ENCODE measurements at regions not wholly inside any gene's neighbourhood (a gene's known extent, or its start where the extent isn't known, plus 50 kb on each side); places are given as distances from the start of the nearest gene placed in this dataset.
"Not testable (repeated sequence)": the region's sequence is repeated elsewhere in the genome, so short reads cannot be mapped to it uniquely, and the experiment has no call there.

DNA sequence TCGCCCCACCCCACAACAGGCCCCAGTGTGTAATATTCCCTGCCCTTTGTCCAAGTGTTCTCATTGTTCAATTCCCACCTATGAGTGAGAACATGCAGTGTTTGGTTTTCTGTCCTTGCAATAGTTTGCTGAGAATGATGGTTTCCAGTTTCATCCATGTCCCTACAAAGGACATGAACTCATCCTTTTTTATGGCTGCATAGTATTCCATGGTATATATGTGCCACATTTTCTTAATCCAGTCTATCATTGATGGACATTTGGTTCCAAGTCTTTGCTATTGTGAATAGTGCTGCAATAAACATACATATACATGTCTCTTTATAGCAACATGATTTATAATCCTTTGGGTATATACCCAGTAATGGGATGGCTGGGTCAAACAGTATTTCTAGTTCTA lies 132.7 kb downstream of the SNX10 start:
- ATAC-seq; H3K4me3 Mint-ChIP-seq; CTCF ChIA-PET; H3K4me1 Mint-ChIP-seq; H3K36me3 Mint-ChIP-seq; DNase-seq; H3K27ac Mint-ChIP-seq; H3K9me3 Mint-ChIP-seq (ENCODE audit: low read depth): not testable (repeated sequence)
- peaks cover 30% of the 10 kb centered on the region for H3K27me3 Mint-ChIP-seq

- CTCF ChIA-PET = no interaction called here
- Mint-ChIP-seq H3K36me3 (no peaks in the 10 kb centered on the region), H3K4me1 (no peaks in the 10 kb centered on the region), H3K9me3 (ENCODE audit: low read depth) (no peaks in the 10 kb centered on the region), H3K4me3 (no peak overlapping the region), H3K27ac (no peak overlapping the region), H3K27me3 (peaks cover 30% of the 10 kb centered on the region)
- ATAC-seq = no peak
- no peak for DNase-seq
These were observed 134.0 kb downstream of the SNX10 start for GRCh38 chr7:26425655-26426054.

DNA sequence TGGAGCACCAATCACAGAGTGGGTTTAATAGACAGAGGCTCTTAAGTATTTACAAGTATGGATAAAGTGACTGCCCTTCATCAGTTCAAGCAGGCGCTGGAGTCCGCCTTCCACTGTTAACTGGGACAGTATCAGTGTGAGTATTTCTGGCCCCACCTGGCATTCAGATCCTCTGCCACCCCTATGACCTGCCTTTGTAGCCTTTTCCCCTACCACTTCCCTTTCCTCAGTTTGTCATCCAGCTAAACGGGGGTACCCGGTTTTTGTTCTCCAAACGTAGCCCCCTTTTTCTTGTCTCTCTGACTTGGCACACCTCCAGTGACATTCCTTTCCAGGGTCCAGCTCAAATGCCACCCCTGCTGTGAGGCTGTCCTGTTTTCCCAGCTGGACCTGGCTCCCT lies 134.4 kb downstream of the SNX10 start:
- ATAC-seq (no peak), DNase-seq (no peak)
- Mint-ChIP-seq H3K4me3 (no peak overlapping the region), H3K27me3 (peaks cover 26% of the 10 kb centered on the region), H3K36me3 (no peaks in the 10 kb centered on the region), H3K4me1 (no peaks in the 10 kb centered on the region), H3K9me3 (ENCODE audit: low read depth) (no peaks in the 10 kb centered on the region), H3K27ac (no peak overlapping the region)
- CTCF ChIA-PET = no interaction called here

DNA sequence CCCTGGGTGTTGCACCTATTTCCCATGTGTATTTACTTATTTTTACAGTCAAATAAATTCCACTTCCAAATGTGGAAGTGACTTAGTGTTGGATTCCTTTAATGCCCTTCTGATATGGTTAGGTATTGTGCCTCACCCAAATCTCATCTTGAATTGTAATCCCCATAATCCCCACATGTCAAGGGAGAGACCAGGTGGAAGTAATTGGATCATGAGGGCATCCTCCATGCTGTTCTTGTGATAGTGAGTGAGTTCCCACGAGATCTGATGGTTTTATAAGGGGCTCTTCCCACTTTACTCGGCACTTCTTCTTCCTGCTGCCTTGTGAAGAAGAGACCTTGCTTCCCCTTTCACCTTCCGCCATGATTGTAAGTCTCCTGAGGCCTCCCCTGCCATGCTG lies 136.9 kb downstream of the SNX10 start:
- Mint-ChIP-seq H3K27ac (no peak overlapping the region), H3K4me1 (no peaks in the 10 kb centered on the region), H3K36me3 (no peaks in the 10 kb centered on the region), H3K27me3 (peaks cover 31% of the 10 kb centered on the region), H3K4me3 (no peak overlapping the region), H3K9me3 (ENCODE audit: low read depth) (no peaks in the 10 kb centered on the region)
- ATAC-seq (no peak), DNase-seq (no peak)
- CTCF ChIA-PET = no interaction called here

DNA sequence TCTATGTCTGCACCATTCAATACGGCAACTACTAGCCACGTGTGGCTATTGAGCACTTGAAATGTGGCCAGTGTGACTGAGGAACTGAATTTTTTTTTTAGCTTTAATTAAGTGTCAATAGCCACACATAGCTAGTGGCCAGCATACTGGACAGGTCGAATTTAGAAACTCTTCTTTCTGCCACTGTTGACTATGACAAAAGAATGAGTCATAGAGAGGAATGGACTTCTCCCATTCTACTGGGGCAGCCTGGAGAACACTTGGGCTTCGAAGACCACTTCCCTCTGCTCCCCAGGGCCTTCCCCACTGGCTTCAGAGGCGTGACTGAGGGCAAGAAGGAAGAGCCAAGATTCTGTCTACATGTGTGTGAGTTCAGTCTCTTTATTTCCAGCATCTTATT lies 137.5 kb downstream of the SNX10 start:
- Mint-ChIP-seq H3K4me3 (no peak overlapping the region), H3K27ac (no peak overlapping the region), H3K9me3 (ENCODE audit: low read depth) (no peaks in the 10 kb centered on the region), H3K36me3 (no peaks in the 10 kb centered on the region), H3K4me1 (no peaks in the 10 kb centered on the region), H3K27me3 (peaks cover 37% of the 10 kb centered on the region)
- no peak for ATAC-seq
- DNase-seq = no peak
- CTCF ChIA-PET = no interaction called here

DNA sequence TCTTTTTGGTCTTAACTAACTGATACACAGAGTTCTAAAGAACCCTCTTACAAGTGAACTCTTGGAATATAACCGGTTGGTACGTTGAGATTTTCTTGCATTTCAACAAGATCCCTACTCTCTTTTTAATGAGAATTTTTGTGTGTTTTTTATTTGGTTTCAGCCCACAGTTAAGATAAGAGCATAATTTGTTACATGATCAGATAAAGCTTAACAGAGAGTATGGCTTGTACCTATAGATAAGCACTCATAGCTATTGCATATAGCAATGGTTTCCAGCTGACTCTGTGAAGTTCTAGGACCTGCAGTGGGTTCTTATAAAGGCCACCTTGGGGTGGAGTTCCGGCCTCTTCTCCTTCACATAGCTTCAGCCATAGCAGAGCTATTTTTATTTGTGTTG lies 143.3 kb downstream of the SNX10 start:
- DNase-seq (no peak), ATAC-seq (no peak)
- CTCF ChIA-PET = no interaction called here
- no peaks in the 10 kb centered on the region for H3K36me3 Mint-ChIP-seq
- H3K9me3 Mint-ChIP-seq (ENCODE audit: low read depth) = no peaks in the 10 kb centered on the region
- no peaks in the 10 kb centered on the region for H3K4me1 Mint-ChIP-seq
- no peak overlapping the region for H3K4me3 Mint-ChIP-seq
- peaks cover 48% of the 10 kb centered on the region for H3K27me3 Mint-ChIP-seq
- H3K27ac Mint-ChIP-seq = no peak overlapping the region

DNA sequence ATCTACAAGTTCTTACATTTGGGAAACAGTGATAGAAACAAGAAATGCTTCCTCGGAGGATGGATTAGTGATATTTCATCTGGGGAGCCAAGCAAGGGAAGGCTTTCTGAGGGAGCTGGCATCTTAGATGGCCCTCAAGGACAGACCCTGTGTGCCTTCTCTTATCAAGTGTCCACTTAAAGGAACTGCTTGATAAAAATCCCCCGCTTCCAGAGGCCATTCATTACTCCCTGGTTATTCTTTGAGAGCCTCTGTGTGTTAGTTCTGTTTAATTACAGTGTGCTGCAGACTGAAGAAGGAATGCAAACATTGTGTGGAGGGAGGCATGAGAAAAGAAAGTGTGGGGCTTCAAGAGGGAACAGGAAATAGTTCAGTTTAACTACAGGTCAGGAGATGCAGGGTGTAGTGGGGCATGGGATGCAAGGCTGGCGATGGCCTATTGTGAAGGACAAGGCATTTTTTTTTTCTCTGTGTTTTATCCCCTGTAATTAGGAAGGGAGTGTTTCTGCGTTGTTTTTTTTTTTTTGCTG lies 145.4 kb downstream of the SNX10 start:
- no peaks in the 10 kb centered on the region for H3K9me3 Mint-ChIP-seq (ENCODE audit: low read depth)
- CTCF ChIA-PET = no interaction called here
- peaks cover 56% of the 10 kb centered on the region for H3K27me3 Mint-ChIP-seq
- DNase-seq = no peak
- ATAC-seq = no peak
- no peaks in the 10 kb centered on the region for H3K36me3 Mint-ChIP-seq
- no peaks in the 10 kb centered on the region for H3K4me1 Mint-ChIP-seq
- no peak overlapping the region for H3K4me3 Mint-ChIP-seq
- H3K27ac Mint-ChIP-seq = no peak overlapping the region

GRCh38 chr7:26438078-26438477 lies 146.4 kb downstream of the SNX10 start:
- H3K4me1 Mint-ChIP-seq = no peaks in the 10 kb centered on the region
- ATAC-seq (no peak), DNase-seq (no peak)
- H3K27ac Mint-ChIP-seq = no peak overlapping the region
- H3K4me3 Mint-ChIP-seq = no peak overlapping the region
- CTCF ChIA-PET = no interaction called here
- H3K27me3 Mint-ChIP-seq = peaks cover 48% of the 10 kb centered on the region
- H3K36me3 Mint-ChIP-seq = no peaks in the 10 kb centered on the region
- no peaks in the 10 kb centered on the region for H3K9me3 Mint-ChIP-seq (ENCODE audit: low read depth)

DNA sequence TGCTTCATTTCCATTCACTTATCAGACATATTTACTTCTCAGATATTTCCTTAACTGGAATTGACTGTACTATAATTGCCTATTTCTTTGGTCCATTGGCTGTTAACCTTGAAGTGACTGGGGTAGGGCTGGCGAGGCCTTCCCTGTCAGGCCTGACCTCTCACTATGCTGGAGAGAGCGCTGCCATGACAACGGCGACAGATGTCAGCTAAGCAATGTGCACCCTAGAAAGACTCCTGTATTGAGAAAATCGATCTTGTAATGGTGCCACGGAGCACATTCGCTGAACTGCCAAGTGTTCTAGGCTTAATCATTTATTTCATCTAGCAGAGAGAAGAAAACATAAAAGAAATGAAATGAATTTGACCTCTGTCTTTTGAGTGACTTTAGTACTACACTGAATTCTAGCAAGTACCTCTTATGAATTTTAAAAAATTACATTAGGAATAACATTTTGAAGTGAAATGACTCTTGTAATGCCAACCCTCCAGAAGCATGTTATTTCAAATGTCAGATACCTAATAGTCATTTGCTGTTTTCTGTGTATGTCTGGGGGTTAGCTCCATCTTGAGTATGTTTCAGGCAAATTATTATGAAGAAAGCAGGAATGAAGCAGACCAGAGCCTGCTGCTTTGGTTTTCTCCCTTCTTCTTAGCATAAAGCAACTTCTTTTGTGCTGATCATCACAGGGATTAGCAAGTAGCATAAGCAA lies 148.0 kb downstream of the SNX10 start:
- Mint-ChIP-seq H3K9me3 (ENCODE audit: low read depth) (no peaks in the 10 kb centered on the region), H3K27me3 (peaks cover 37% of the 10 kb centered on the region), H3K4me3 (no peak overlapping the region), H3K27ac (no peak overlapping the region), H3K36me3 (no peaks in the 10 kb centered on the region), H3K4me1 (no peaks in the 10 kb centered on the region)
- CTCF ChIA-PET = no interaction called here
- DNase-seq = no peak
- ATAC-seq = no peak

DNA sequence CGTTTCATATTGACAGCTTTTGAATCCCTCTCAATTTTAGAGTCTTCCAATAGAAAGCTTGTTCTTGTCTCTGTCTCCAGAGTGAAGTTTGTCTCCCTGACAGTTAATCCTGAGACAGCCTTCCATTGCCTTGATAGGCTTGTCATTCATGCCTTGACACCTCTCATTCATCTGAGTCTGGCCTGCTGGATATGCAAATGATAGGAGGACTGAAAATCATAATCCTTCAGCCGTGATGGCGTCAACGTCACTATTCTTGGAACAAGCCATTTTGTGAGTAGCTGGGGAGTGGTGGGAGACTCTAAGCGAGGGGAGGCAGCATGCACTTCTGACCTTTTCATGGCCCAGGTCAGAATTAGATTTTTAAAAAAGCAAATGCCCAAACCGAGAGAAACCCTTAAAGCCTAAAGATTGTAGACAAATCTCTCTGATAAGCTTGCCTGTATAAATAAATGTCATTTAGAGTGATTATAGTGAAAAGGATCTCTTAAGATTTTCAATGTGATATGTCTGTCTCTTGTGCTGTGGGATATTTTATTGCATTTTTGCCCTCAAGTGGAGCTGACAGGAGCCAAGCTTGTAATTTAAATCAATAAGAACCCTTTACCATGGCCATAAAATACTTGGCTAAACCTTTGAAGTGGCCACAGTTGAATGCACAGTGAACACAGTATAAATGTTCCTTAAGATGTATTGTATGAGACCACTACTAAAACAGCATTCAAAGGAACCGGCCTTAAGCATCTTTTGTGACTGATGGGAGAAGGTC lies 148.8 kb downstream of the SNX10 start:
- no peaks in the 10 kb centered on the region for H3K4me1 Mint-ChIP-seq
- no peak for ATAC-seq
- CTCF ChIA-PET = no interaction called here

GRCh38 chr7:26441002-26441521 lies 149.4 kb downstream of the SNX10 start:
- DNase-seq = no peak
- ATAC-seq = no peak
- Mint-ChIP-seq H3K4me3 (no peak overlapping the region), H3K9me3 (ENCODE audit: low read depth) (no peaks in the 10 kb centered on the region), H3K27me3 (peaks cover 28% of the 10 kb centered on the region), H3K4me1 (no peaks in the 10 kb centered on the region), H3K36me3 (no peaks in the 10 kb centered on the region), H3K27ac (no peak overlapping the region)
- CTCF ChIA-PET = no interaction called here

More for the DNA sequence above, 148.8 kb downstream of the SNX10 start:
- Mint-ChIP-seq H3K36me3 (no peaks in the 10 kb centered on the region), H3K27ac (no peak overlapping the region), H3K9me3 (ENCODE audit: low read depth) (no peaks in the 10 kb centered on the region), H3K27me3 (peaks cover 31% of the 10 kb centered on the region), H3K4me3 (no peak overlapping the region)
- DNase-seq = no peak

GRCh38 chr7:26441611-26442277 lies 150.1 kb downstream of the SNX10 start:
- peaks cover 34% of the 10 kb centered on the region for H3K27me3 Mint-ChIP-seq
- CTCF ChIA-PET = no interaction called here
- H3K4me1 Mint-ChIP-seq = no peaks in the 10 kb centered on the region
- H3K9me3 Mint-ChIP-seq (ENCODE audit: low read depth) = no peaks in the 10 kb centered on the region
- no peak overlapping the region for H3K4me3 Mint-ChIP-seq
- ATAC-seq (no peak), DNase-seq (no peak)
- no peaks in the 10 kb centered on the region for H3K36me3 Mint-ChIP-seq
- no peak overlapping the region for H3K27ac Mint-ChIP-seq

GRCh38 chr7:26443006-26443405 lies 151.3 kb downstream of the SNX10 start:
- Mint-ChIP-seq H3K36me3 (no peaks in the 10 kb centered on the region), H3K4me1 (no peaks in the 10 kb centered on the region), H3K27me3 (peaks cover 40% of the 10 kb centered on the region), H3K4me3 (no peak overlapping the region), H3K27ac (no peak overlapping the region), H3K9me3 (ENCODE audit: low read depth) (no peaks in the 10 kb centered on the region)
- no peak for ATAC-seq
- CTCF ChIA-PET = no interaction called here
- no peak for DNase-seq

DNA sequence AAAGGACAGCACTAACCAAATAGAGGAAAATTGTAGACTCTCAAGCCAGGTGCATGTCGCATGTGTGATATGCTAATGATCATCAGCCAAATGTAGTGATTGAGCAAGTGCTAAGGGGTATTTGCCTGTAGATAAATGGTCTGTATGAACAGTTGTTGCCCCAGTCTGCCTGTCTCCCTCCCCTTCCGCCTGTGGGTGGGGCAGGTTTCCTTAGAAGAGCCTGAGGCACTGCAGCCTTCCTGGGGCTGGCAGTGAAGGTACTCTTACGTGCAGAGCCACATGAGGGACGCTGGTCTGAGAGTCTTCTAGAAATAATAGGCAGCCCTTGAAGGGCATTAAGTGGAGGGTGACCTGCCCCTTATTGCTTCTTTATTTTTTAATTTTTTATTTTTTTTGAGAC lies 152.1 kb downstream of the SNX10 start:
- CTCF ChIA-PET = no interaction called here
- Mint-ChIP-seq H3K9me3 (ENCODE audit: low read depth) (no peaks in the 10 kb centered on the region), H3K4me3 (no peak overlapping the region), H3K36me3 (no peaks in the 10 kb centered on the region), H3K27me3 (peaks cover 46% of the 10 kb centered on the region), H3K27ac (no peak overlapping the region), H3K4me1 (no peaks in the 10 kb centered on the region)
- no peak for DNase-seq
- no peak for ATAC-seq

All from activated CD8-positive, alpha-beta memory T cell treated with anti-CD3 and anti-CD28 coated beads, Interleukin-2, amount 10 ng/mL, durations not matched to agents 7 days and 5 days (primary cell).